Left kidney (tissue), 1 donor: ENCODE measurements at regions not wholly inside any gene's neighbourhood (a gene's known extent, or its start where the extent isn't known, plus 50 kb on each side); places are given as distances from the start of the nearest gene placed in this dataset.

Source experiments
- DNase-seq: peaks from one replicate; pipeline ENCODE4 v3.0.0-alpha.2; 2013

DNA sequence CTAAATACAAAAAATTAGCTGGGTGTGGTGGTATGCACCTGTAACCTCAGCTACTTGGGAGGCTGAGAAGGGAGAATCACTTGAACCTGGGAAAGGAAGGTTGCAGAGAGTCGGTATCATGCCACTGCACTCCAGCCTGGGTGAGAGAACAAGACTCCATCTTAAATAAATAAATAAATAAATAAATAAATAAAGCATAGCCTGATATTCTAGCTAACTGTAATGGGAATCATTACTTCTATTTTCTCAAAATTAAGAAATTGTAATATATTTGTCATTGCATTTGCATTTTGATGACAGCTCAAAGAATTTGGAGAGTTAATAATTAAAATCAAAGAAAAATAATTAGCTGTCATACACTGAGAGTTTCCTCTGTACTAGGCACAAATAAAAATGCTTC, 561.1 kb downstream of the EFNB2 start:
- no peak for DNase-seq

DNA sequence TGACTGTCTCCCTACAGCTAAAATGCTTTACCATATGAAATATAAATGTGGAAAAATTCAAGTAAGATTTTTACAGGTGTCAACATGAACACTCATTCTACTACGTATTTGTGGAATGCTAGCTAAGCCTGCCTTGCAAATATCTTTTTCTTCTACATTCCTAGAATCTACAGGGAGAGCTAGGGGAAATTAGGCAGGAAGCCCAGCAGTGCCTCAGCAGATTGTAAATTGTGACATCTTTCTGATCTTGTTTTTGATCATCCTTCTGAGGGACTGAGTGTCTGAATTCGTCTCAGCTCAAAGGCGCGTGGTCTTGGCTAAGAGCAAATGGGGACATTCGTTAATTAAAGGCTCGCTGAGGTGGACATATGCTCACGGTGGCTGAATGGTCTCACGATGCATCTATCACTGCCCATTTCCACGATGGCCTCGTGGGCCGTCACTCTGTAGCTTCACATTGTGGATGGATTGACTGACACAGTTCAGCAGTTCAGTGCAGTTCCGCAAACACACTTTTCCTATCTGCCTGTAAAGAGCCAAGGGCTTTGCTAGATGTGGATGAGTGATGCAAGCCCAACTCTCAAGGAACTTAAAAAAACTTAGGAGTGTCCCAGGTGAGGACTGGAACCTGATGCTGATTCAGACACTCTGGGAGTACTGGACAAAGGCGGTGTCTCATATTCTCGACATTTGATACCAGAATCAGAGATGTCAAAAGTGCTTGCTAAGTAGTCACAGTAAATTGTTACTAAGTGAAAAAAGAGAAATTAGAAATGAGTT, 562.5 kb downstream of the EFNB2 start:
- DNase-seq, result no peak

DNA sequence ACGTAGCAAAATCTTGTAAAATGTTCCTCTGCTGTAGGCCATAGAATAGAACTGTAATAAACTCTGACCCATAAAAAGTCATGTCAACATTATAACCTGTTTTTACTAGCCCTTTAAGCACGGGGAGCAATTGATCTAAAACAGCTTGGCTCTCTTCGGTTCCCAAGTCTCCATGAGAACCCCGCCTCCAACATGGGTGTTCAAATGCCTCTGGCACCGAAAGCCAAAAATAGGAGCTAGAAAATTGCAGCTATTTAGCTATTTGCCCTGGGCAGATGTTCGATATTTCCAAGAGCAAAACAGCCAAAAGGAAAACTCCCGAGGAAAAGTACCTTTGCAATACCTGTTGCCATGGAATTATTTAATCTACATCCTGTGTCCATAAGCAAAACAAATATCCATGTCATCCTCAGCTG, 563.1 kb downstream of the EFNB2 start:
- no peak for DNase-seq

DNA sequence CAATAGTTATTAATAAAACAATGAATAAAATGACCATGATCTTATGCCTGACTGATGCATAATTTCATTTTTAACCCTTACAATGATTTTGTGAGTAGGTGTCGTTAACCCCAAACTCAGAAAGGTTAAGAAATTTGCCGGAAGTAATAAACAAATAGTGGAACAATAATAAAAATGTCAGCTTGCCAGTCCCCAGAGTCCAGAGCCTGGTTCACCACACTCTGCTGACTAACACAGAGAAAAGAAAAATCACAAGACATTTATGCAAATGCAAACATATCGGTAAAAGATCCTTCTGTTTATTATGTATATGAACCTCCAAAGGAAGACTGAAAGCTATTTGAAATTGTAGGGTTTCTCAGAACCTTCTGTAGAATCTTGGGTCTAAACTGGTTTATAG, 563.7 kb downstream of the EFNB2 start:
- DNase-seq, result no peak

DNA sequence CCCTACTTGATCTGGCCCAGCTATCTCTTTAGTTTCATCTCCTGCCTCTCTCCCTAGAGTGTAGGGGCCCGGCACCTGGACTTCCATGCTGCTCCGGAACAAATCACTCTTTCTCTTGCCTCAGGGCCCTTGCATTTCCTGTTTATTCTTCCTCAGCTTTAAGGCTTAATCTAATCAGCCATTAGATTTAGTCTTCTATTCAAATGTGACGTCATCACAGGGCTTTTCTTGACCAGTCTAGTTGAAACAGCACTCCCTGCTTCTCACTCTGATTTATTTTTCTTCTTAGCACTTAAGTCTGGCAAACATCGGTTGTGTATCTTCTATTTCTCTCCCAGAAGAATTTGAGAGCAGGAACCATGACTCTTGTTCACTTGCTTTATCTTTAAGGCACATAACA, 564.1 kb downstream of the EFNB2 start:
- no peak for DNase-seq

DNA sequence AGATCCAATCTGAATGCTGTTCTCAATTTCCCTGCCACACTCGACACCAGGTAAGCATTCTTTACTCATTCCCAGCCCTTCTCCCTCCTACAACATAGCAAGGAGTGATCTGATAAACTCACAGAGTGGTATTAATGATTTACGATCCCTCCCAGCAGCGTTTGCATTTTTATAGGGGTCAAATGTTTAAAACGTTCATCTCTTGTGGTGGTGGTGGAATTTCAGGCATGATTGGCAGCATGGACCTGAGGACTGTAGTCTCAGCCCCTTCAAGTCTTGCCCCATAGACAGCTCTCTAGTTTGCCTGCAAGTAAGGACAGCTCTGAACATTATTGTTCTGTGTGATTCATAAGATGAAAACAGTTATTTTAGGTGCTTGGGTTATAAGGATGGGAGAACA, 565.7 kb downstream of the EFNB2 start:
- DNase-seq, result peak; percentile 65

DNA sequence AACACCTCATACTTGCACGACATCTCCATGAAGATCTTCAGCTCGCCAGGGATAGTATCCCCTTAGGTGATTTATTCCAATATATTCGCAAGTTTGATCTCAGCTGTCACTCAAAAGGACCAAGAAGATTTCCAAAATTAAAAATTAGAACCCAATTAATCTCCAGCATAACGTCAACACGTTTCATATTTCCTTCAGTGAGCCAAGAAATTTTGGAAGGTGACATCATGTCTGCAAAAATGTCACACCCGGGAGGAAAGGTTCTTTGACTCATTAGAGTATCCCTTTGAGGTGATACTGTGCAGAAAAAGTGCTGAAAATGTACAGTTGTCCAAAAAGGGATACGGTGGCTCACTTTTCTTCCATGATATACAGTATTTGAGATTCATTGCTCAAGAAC, 569.6 kb downstream of the EFNB2 start:
- DNase-seq, result no peak

DNA sequence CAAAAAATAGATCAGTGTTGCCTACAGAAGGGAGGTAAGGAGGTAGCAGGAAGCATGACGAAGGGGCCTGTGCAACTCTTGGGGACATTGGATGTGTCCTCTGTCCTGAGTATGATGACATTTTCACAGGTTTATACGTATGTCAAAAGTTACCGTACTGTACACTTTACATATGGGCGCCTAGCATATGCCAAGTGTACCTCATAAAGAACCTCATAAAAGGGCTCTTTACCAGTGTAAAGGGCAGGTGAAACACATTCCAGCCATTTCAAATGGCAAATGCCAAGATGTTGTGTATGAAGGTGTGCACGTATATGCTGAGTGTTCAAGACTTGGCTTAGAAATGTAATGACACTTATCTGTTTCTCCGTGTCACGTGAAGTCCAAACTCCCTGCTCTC, 573.4 kb downstream of the EFNB2 start:
- DNase-seq, result no peak

DNA sequence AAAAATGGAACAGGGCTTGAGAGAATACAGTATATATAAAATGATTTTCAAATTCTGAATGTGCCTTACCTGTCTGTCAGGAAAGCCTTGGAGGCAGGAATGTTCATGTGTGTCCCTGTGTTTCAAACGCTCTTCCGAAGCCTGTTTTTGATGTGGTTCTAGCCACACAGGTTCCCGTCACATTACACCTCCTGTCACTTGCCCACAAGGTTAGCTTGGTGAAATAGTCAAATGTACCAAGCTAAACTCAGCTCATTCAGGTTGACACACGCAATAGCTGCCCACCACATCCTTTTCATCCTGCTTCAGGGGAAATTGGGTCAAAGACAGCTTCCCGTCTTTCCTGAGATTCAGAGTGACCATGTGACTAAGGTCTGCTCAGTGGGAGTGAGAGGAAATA, 574.0 kb downstream of the EFNB2 start:
- no peak for DNase-seq

DNA sequence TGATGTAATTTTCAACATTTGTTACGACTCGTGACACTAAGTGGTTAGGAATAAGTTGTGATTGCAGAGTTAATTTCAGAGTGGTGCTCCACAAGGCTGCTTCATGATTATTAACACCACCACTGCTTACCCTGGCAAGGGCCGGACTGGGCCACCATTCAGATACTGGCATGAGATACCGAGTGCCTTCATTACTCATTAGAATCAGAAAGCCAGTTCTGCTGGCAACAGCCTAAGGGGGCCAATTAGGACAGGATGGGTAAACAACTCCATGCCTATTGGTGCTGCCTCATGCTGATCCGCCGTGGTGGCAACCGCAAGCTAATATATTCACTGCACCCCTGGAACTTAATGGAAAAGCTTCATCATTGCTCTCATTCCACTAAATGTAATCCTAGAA, 575.1 kb downstream of the EFNB2 start:
- DNase-seq, result no peak

DNA sequence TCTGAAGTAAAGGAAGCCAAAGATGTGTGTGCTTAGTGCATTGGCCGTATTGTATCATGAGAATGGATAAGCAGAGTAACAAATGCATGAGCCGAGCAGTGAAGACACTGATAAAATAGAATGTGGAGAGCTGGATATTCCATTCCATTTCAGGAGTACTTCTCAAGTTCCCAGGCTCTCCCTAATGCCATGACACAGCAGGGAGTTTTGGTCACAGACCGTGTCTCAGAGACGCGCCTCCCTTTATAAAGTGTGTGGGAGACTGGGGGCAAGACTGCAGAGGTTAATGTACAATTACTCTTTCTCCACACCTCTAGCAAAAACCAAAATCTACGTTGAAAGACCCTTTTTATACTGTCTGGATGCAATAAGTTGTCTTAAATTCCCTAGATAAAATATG, 575.6 kb downstream of the EFNB2 start:
- no peak for DNase-seq

DNA sequence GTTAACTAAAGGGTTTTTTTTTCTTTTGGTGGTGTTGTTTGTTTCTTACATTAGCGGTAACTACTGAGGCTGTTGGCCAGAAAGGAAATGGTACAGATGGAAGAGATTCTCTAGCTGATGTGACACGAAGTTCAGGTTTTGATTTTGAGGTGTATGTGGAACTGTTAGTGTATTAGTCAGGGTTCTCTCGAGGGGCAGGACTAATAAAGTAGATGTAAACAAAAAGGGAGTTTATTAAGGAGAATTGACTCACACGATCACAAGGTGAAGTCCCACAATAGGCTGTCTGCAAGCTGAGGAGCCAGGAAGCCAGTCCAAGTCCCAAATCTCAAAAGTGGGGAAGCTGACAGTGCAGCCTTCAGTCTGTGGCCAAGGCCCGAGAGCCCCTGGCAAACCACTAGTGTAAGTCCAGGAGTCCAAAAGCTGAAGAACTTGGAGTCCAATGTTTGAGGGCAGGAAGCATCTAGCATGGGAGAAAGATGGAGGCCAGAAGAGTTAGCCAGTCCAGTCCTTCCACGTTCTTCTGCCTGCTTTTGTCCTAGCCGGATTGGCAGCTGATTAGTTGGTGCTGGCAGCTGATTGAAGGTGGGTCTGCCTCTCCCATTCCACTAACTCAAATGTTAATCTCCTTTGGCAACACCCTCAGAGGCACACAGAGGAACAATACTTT, 577.6 kb downstream of the EFNB2 start:
- no peak for DNase-seq

DNA sequence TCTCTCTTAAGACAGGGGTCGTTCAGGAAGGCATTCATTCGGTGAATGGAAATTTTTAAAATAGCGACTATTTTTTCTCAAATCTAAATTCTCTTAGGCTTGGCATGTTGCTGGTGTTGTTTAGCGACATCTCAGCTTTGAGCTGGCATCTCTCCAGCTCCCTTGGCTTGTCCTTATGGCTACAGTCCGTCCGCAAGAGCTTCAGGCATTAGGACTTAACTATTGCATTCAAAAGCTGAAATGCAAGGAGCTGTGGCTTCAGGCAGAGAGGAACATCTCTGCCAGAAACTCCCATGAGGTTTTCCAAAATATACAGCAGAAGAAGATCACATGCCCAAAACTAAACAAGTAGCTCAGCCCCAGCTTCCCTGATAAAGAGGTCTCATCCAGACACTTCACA, 578.5 kb downstream of the EFNB2 start:
- no peak for DNase-seq

DNA sequence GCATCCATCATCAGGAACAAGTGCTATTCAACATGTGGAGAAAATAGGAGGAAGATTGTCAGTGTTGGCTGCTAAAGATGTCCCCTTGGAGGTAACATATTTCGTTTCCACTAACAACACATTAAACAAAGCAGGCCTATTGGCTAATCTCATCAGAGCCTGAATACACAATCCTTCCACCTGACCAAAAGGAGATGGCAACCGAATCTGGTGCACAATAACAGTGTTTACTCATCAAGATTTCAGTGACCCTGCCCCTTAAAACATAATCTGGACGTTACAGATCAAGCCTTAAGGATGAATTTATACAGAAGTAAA, 582.5 kb downstream of the EFNB2 start:
- DNase-seq, result no peak

DNA sequence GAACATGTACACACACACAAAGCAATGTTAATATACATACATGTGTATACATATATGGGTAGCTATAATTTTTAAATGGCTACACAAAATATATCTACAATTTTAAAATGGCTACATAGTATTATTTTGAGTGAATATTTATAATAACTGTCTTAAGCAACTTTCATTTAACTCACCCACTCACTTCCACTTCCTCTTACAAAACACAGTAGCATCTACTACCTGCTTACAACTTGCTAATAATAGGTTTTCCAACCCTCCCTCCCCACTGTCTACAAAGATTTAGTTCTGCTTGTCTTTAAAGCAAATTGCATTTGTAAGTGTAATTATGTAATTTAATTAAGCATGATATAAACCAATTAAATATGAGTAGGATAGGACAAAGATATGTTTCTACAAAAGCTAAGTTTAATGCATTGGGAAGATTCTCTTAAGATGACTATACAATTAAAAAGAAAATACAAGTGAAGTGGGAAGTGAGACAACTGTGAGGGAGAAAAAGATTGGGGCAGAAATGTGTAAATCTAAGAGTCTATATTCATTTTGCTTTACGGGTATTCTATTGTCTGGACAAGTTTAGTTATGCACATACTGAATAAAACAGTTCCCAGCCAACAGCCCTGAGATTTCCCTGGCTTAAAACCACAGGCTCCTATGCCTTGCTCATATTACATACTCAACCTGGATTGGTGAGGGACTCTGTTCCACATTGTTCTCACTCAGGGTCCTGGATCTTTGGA, 583.1 kb downstream of the EFNB2 start:
- no peak for DNase-seq

DNA sequence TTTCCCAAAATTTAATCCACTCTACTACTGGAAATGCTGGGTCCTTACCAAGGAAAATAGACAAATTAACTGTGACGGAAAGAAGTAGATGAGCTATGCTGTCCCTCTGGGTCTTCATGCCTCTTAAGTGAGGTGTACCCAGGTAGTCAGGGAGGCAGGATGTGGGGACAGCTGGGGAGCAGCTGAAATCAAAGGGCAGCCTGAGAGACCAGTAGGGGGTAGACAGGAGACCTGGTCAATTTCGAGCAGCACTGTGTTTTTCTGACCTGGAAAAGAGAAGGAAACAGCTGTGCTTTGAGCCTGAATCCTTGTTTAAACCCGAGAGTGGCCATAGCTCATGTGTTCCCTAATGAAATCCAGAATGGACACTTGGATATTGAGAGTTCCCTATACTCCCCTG, 587.3 kb downstream of the EFNB2 start:
- no peak for DNase-seq

DNA sequence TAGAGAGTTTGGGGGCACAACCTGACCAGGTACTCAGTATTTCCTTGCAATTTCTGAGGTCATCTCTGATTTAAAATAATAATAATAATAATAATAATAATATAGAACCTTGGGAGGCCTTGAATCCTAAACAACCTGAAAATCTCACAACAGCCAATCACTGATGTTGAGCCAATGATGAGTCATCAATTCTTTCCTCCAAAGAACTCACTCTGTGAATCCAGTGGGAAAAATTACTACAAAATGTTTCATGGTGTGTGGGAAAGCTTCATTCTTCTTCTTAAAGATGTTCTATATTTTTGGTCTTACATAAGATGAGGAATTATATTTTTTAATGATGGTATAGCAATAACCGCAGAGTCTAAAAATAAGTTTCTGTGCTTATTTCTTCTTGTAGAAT, 594.6 kb downstream of the EFNB2 start:
- no peak for DNase-seq

DNA sequence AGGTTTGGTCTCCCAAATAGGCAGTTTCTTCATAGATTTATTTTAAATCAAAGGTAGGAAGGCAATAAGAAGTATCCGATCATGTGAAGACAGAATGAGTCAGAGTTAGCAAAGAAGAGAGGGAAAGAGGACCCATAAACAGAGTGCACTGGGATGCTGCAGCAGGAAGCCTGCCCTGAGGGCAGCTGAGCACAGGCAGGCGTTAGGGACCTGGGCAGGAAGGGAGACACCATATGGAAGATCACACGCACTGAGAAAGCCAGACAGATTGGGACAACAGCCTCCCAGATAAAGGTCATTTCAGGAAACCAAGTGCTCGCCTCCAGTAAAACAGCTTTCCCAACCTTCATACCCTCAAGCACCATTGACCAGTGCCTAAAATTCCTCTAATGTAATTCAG, 598.0 kb downstream of the EFNB2 start:
- DNase-seq, result no peak

DNA sequence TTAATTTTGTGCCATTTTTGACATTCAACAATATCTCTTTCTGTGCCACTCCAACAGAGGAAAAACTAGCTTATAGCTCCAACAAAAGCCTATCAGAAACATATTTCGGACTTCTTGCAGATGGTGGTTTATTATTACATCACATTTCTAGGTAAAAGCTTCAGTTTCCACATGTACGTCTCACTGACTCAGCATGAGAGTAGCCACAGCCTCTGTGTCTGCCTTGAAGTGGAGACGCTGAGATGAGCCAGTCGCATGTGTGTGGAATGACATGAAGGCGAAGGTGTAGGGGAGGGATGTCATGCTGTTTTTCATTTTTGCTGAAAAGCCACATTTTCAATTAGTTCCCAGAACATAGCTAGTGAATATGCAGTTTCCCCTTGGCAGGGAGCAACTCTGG, 598.6 kb downstream of the EFNB2 start:
- DNase-seq, result no peak

DNA sequence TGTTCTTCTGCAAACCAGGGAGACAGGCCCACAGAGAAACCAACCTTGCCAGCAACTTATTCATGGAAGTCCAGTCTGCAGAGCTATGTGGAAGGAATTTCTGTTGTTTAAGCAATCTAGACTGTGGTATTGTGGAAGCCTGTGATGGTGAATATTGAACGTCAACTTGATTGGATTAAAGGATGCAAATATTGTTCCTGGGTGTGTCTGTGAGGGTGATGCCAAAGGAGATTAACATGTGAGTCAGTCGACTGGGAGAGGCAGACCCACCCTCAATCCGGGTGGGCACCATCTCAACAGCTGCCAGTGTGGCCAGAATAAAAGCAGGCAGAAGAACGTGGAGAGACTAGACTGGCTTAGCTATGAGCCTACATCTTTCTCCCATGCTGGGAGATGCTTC, 606.0 kb downstream of the EFNB2 start:
- no peak for DNase-seq

DNA sequence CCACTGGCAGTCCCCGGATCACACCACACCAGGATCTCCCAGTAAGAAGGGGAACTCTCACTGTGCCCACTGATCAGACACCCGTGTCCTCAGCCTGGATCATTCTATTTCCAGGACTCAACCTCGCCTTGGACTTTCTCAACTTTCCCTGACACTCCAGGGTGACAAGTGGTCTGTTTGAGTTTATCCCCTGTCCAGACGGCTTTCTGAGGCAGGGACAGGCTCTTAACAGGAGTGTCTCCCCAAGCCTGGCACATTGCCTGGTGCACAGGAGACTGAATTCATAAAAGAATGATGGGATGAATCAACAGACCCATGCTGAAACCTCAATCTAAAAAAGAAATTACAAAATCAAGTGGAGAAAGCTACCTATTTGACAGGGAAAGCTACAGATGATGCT, 606.6 kb downstream of the EFNB2 start:
- no peak for DNase-seq

DNA sequence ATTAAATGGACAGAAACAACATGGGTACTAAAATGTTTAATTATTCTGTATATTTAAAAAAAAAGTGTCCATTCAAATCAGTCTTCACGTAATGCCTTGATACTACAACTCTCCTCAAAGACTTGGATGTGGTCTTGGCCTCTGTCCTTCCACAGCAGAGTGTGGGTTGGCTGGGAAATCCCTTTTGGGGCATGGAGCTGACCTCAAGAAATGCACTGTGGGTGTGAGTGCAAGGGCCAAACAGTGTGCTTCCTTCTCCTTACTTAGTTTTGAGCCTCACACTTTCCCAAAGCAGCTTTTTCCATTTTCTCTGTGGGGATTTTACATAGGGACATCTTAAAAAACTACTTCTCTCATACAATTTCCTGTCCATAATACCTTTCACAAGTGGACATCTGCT, 607.4 kb downstream of the EFNB2 start:
- no peak for DNase-seq

DNA sequence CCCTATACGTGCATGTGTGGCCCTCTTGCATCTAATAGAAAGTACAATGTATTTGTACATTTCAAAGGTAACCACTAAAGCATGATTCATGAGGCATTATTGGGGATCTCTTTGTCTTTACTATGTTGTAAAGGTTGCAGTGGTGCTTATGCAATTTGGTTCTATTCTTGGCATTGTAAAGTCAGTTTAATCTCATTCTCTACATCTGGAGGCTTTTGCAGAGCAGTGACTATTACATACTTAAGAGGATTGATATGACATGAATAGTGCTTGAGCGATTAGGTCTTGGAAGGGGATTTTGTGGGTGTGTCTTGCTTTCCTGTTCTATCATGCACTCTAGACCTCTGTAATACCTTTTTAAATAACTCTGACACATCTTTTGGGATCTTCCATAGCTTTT, 610.0 kb downstream of the EFNB2 start:
- DNase-seq, result no peak

DNA sequence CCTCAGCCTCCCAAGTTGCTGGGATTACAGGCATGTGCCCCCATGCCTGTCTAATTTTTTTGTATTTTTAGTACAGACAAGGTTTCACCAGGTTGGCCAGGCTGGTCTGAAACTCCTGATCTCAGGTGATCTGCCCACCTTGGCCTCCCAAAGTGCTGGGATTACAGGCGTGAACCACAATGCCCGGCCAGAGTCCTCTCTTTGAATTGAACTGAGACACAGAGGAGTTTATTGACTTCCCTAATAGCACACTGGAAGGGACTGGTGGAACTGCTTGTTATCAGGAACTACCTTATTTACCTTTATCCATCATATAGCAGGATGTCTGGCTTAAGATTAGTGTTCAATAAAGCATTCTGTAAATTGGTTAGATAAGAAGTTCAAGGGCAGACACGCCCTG, 613.8 kb downstream of the EFNB2 start:
- no peak for DNase-seq
